ENCODE measurements at regions not wholly inside any gene's neighbourhood (a gene's known extent, or its start where the extent isn't known, plus 50 kb on each side); places are given as distances from the start of the nearest gene placed in this dataset.

DNA sequence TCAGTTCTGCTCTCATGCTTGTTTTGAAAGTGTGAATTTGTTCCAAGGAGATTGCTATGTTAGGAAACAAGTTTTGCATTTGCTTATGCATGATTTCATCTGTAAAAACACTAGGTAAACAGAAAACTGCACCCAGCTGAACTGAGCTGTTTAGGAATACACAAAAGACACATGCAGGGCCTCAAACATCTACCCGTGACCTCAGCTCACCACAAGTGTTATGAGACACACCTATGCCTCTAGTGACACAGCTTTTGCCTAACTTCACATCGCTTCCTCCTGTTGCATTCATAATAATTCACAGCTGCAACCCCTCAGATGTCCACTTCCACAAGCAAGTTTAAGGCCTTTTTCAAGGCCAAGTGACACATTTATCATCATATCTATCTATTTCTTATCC lies 98.0 kb upstream of the SLC24A3 start:
- H3K36me3 ChIP-seq (ENCODE audit: low read depth): no peaks in the 10 kb centered on the region
- H3K27ac ChIP-seq (ENCODE audit: poor library complexity, severe bottlenecking): no peak overlapping the region
- TF ChIP-seq, protein P1, sequence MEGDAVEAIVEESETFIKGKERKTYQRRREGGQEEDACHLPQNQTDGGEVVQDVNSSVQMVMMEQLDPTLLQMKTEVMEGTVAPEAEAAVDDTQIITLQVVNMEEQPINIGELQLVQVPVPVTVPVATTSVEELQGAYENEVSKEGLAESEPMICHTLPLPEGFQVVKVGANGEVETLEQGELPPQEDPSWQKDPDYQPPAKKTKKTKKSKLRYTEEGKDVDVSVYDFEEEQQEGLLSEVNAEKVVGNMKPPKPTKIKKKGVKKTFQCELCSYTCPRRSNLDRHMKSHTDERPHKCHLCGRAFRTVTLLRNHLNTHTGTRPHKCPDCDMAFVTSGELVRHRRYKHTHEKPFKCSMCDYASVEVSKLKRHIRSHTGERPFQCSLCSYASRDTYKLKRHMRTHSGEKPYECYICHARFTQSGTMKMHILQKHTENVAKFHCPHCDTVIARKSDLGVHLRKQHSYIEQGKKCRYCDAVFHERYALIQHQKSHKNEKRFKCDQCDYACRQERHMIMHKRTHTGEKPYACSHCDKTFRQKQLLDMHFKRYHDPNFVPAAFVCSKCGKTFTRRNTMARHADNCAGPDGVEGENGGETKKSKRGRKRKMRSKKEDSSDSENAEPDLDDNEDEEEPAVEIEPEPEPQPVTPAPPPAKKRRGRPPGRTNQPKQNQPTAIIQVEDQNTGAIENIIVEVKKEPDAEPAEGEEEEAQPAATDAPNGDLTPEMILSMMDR (IDR thresholded peaks at IDR 0.05; ENCODE audit: poor library complexity, severe bottlenecking): no peak

DNA sequence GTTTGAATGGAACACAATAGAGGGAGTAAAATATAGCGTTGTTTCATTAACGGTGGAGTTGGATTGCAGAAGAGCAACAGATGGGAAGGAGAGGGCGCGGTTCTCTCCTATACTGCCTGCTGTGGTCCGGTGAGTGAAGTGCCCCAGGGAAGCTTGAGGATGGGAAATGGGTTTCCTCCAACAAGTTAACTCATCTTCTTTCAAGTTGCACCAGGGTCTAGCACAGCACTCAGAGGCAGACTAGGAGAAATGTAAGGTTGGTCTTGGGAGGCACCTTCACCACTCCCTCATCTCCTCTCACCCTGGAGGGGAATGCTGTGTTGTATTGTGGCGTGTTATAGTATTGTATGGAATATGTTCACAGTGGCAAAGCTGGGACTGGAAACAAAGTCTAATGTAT lies 96.9 kb upstream of the SLC24A3 start:
- H3K4me1 ChIP-seq (ENCODE audit: insufficient read depth, poor library complexity, severe bottlenecking): no peaks in the 10 kb centered on the region
- no peaks in the 10 kb centered on the region for H3K36me3 ChIP-seq (ENCODE audit: low read depth)
- no peak overlapping the region for H3K27ac ChIP-seq (ENCODE audit: poor library complexity, severe bottlenecking)
- H3K27me3 ChIP-seq (ENCODE audit: insufficient read depth, poor library complexity, severe bottlenecking): no peaks in the 10 kb centered on the region
- no peaks in the 10 kb centered on the region for H3K9me3 ChIP-seq (ENCODE audit: severe bottlenecking)
- ATAC-seq (ENCODE audit: low read depth) (no peak), DNase-seq (ENCODE audit: low spot score) (no peak)
- TF ChIP-seq, protein P1 (IDR thresholded peaks at IDR 0.05; ENCODE audit: poor library complexity, severe bottlenecking): no peak
- H3K4me3 ChIP-seq (ENCODE audit: severe bottlenecking): no peak overlapping the region

More for the DNA sequence above, 98.0 kb upstream of the SLC24A3 start:
- Histone ChIP-seq H3K4me3 (ENCODE audit: severe bottlenecking) (no peak overlapping the region), H3K9me3 (ENCODE audit: severe bottlenecking) (no peaks in the 10 kb centered on the region), H3K4me1 (ENCODE audit: insufficient read depth, poor library complexity, severe bottlenecking) (no peaks in the 10 kb centered on the region), H3K27me3 (ENCODE audit: insufficient read depth, poor library complexity, severe bottlenecking) (no peaks in the 10 kb centered on the region)
- ATAC-seq (ENCODE audit: low read depth): no peak
- DNase-seq (ENCODE audit: low spot score): no peak

DNA sequence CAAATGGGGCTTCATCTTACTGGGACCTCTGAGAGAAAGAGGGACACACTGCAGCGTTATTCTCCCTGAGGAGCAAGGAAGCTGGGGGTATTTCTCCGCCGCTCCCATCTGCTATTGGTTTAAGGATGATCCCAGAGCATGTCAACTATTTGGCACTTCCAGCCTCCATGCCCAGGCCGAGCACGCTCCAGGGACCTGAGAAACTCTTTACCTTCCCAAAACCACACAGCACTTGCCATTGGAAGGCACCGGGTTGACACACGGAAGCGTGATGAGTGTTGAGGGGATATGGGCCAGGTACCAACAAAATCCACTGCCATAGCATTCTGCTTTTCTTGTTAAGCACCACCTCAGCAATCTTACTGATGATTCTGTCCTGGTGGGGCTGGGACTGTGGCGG lies 92.4 kb upstream of the SLC24A3 start:
- Histone ChIP-seq H3K27me3 (ENCODE audit: insufficient read depth, poor library complexity, severe bottlenecking) (no peaks in the 10 kb centered on the region), H3K4me1 (ENCODE audit: insufficient read depth, poor library complexity, severe bottlenecking) (no peaks in the 10 kb centered on the region), H3K27ac (ENCODE audit: poor library complexity, severe bottlenecking) (no peak overlapping the region), H3K36me3 (ENCODE audit: low read depth) (no peaks in the 10 kb centered on the region), H3K4me3 (ENCODE audit: severe bottlenecking) (no peak overlapping the region), H3K9me3 (ENCODE audit: severe bottlenecking) (no peaks in the 10 kb centered on the region)
- TF ChIP-seq, protein P1 (IDR thresholded peaks at IDR 0.05; ENCODE audit: poor library complexity, severe bottlenecking): no peak
- ATAC-seq (ENCODE audit: low read depth) (no peak), DNase-seq (ENCODE audit: low spot score) (no peak)

DNA sequence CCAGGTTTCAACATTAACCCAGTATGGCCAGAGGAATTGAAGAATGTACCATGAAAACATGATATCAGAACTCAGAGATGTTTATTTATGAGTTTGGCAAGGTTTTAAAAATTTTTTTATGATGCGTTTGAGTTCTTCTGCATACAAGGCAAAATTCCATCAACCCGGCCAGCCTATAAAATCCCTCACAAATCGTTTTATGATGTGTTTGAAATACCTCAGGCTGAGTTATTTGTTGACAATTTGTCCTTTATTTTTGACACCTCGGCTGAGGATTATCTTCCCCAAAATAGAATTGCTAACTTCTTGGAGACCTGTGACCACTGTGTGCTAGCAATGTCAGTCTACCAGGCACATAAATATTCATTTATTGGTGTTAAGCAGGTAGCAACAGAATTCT lies 91.9 kb upstream of the SLC24A3 start:
- Histone ChIP-seq H3K4me3 (ENCODE audit: severe bottlenecking) (no peak overlapping the region), H3K4me1 (ENCODE audit: insufficient read depth, poor library complexity, severe bottlenecking) (no peaks in the 10 kb centered on the region), H3K27me3 (ENCODE audit: insufficient read depth, poor library complexity, severe bottlenecking) (no peaks in the 10 kb centered on the region), H3K36me3 (ENCODE audit: low read depth) (no peaks in the 10 kb centered on the region), H3K27ac (ENCODE audit: poor library complexity, severe bottlenecking) (no peak overlapping the region), H3K9me3 (ENCODE audit: severe bottlenecking) (no peaks in the 10 kb centered on the region)
- no peak for ATAC-seq (ENCODE audit: low read depth)
- TF ChIP-seq, protein P1 (IDR thresholded peaks at IDR 0.05; ENCODE audit: poor library complexity, severe bottlenecking): no peak
- no peak for DNase-seq (ENCODE audit: low spot score)

DNA sequence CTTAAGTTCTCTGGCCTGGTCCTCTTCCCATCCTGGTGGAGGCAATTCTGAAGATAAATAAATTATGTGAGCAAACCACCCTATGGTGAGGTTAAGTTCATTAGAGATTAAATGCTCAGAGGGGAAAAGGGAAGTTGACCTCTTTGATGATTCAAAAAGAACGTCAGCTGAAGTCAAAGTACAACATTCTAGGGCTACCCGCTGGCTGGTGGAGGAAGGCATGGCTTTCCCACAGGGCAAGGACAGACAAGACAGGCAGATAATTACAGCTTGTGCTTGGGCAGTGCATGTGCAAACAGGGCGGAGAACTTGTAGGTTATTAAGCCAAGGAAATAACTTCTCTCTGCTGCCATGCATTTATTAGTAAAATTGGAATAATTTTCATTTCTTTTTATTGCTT lies 91.0 kb upstream of the SLC24A3 start:
- Histone ChIP-seq H3K27me3 (ENCODE audit: insufficient read depth, poor library complexity, severe bottlenecking) (no peaks in the 10 kb centered on the region), H3K9me3 (ENCODE audit: severe bottlenecking) (no peaks in the 10 kb centered on the region), H3K36me3 (ENCODE audit: low read depth) (no peaks in the 10 kb centered on the region), H3K27ac (ENCODE audit: poor library complexity, severe bottlenecking) (no peak overlapping the region), H3K4me3 (ENCODE audit: severe bottlenecking) (no peak overlapping the region), H3K4me1 (ENCODE audit: insufficient read depth, poor library complexity, severe bottlenecking) (no peaks in the 10 kb centered on the region)
- DNase-seq (ENCODE audit: low spot score) (no peak), ATAC-seq (ENCODE audit: low read depth) (no peak)
- TF ChIP-seq, protein P1 (IDR thresholded peaks at IDR 0.05; ENCODE audit: poor library complexity, severe bottlenecking): no peak
